ENCODE measurements at regions not wholly inside any gene's neighbourhood (a gene's known extent, or its start where the extent isn't known, plus 50 kb on each side); places are given as distances from the start of the nearest gene placed in this dataset.
"Not testable (repeated sequence)": the region's sequence is repeated elsewhere in the genome, so short reads cannot be mapped to it uniquely, and the experiment has no call there.

DNA sequence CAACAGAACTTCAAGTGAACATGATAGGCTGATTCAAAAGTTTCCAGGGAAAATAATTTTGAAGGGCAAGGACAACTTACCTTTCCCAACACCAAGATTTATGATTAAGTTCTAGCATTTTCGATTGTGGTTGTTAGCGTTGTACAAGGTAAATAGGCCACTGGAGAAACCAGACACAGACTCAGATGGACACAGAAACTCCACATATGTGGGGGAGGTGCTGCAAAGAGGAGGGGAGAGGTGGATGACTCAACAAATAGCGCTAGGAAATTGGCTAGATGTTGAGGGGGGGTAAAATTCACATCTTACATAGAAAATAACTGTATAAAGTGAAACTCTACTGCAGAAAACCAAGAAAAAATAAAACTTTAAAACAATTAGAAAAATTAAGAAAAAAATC lies 564.4 kb downstream of the MATN1 start:
- no peak for DNase-seq (ENCODE audit: low read depth)

DNA sequence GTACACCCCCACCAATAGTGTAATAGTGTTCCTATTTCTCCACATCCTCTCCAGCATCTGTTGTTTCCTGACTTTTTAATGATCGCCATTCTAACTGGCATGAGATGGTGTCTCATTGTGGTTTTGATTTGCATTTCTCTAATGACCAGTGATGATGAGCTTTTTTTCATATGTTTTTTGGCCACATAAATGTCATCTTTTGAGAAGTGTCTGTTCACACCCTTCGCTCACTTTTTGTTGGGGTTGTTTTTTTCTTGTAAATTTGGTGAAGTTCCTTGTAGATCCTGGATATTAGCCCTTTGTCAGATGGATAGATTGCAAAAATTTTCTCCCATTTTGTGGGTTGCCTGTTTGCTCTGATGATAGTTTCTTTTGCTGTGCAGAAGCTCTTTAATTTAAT lies 567.7 kb downstream of the MATN1 start:
- DNase-seq (ENCODE audit: low read depth): not testable (repeated sequence)

DNA sequence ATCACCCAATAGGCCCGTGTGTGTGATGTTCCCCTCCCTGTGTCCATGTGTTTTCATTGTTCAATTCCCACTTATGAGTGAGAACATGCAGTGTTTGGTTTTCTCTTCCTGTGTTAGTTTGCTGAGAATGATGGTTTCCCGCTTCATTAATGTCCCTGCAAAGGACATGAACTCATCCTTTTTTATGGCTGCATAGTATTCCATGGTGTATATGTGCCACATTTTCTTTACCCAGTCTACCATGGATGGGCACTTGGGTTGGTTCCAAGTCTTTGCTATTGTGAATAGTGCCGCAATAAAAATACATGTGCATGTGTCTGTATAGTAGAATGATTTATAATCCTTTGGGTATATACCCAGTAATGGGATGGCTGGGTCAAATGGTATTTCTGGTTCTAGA lies 568.1 kb downstream of the MATN1 start:
- not testable (repeated sequence) for DNase-seq (ENCODE audit: low read depth)

DNA sequence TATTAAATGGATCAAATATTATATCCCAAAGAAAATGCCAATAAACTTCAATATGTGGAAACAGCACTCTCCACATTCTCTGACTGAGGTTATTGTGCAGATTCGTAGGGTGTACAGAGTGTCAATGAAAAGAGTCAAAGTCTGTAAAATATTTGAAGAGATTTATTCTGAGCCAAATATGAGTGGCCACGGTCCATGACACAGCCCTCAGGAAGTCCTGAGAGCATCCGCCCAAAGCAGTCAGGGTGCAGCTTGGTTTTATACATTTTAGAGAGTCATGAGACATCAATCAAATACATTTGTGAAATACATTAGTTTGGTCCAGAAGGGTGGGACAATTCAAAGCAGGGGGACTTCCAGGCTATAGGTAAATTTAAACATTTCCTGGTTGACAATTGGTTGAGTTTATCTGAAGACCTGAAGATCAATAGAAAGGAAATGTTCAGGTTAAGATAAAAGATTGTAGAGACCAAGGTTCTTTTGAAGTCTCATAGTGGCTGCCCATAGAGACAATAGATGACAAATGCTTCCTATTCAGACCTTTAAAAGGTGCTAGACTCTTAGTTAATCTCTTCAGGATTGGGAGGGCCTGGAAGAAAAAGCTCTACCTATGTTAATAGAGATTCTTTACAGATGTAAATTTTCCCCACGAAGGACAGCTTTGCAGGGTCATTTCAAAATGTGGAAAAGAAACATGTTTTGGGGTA lies 569.5 kb downstream of the MATN1 start:
- no peak for DNase-seq (ENCODE audit: low read depth)

DNA sequence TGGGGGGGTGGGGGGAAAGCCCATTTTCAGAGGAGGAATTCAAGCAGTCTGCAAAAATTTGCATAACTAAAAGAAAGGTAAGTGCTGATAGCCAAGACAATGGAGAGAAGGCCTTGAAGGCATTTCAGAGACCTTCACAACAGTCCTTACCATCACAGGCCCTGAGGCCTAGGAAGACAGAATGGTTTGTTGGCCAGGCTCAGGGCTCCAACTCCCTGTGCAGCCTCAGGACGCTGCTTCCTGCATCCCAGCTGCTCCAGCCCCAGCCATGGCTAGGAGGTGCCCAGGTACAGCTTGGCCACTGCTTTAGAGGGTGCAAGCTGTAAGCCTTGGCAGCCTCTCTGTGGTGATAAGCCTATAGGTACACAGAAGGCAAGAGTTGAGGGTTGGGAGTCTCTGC lies 571.6 kb downstream of the MATN1 start:
- DNase-seq (ENCODE audit: low read depth): no peak

DNA sequence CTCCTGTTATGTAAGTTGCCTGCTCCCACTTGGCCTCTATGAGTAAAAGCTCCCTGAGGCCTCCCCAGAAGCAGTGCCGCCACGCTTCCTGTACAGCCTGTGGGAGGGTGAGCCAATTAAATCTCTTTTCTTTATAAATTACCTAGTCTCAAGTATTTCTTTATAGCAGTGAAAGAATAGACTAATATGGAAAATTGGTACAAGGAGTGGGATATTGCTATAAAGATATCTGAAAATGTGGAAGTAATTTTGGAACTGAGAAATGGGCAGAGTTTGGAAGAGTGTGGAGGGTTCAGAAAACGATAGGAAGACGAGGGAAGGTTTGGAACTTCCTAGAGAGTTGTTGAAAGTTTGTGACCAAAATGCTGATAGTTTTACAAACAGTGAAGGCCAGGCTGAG lies 572.3 kb downstream of the MATN1 start:
- DNase-seq (ENCODE audit: low read depth): no peak

DNA sequence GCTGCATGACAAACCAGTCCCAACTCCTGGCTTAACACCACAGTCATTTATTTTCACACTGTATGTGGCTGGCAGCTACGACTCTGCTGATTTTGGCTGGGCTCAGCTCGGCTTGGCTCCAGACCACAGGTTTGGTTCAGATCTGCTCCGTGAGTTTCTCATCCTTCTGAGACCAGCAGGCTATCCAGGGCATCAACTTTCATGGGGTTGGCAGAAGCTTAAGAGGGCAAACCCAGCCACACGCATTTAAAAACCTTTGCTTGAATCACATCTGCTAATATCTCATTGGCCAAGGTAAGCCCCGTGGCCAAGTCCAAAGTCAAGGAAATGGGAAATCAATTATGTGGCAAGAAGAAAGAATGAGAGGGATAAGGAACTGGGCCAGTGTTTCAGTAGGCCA lies 574.2 kb downstream of the MATN1 start:
- DNase-seq (ENCODE audit: low read depth): no peak

DNA sequence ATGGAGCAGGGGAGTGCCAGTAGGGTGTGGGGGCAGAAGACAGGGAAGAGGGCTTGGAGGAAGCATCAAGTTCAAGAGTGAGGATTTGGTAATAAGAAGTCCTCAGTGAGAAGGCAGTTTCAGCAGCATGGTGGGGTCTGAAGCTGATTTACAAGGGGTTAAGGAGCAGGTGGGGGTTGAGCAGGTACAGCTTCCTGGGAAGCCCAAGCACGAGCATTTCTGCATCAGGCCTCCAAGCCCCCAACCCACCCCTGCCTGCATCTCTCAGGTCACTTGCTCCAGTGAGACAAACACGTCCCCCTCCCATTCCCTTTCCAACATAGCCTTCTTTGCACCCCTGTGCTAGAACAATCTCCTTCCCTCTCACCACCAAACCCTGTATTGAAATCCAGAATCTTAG lies 574.7 kb downstream of the MATN1 start:
- no peak for DNase-seq (ENCODE audit: low read depth)

DNA sequence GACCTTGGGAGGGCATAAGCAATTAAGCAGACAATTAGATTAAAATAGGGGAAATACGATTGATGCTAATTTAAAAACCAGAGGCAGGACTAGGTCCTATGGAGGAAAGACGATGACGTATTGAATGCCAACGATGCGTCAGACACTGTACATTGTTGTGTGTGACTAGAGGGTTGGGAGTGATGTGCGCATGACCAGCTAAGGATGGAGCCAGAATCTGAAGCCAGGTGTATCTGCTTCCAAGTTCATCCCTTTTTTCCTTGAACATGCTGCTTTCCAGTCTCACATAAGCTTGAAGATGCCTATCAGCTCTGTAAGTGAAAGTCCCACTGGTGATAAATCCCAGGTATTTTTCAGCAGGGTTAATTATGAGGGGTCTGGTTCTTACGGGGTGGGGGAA lies 576.2 kb downstream of the MATN1 start:
- no peak for DNase-seq (ENCODE audit: low read depth)

DNA sequence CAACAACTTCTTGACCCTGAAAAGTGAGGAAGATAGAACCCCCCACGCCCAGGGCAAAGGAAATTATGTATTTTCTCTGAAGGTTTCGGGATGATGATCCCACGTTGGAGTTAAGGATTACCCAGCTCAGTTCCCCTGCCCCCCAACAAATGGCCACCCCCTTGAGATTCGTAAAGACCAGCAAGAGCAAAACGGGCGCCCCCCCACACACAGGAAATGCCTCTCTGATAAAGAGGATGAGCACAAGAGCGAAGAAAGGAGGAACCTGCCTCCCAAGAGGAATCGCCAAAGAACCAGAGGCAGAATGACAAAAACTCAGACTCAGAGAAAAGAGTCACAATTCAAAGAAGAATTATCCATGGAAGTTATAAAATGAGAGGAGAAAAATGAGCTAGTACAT lies 576.9 kb downstream of the MATN1 start:
- DNase-seq (ENCODE audit: low read depth): no peak

DNA sequence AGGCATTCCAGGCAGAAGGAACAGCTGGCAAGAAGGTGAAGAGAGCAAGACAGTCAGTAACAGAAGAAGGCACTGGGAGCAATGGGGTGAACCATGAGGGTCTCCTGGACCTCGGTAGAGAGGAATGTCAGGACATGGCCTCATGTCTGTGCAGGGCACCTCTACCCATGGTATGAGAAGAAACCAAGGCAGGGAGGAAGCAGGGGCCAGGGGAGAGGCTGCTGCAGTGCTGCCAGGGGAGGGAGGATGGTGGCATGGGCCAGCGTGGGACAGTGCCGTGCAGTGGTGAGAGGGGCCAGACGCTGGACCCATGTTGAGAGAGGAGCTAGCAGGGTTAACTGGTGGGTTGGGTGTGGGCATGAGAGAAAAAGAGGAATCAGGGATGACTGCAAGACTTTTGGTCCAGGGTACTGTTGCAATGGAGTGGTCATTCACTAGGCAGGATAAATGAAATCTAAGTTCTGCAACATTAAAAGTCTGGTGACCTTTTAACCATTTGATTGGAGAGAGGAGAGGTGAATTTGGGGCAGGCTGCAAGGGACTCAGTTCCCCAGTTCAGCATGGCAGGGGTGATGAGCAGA lies 577.6 kb downstream of the MATN1 start:
- DNase-seq (ENCODE audit: low read depth): no peak

DNA sequence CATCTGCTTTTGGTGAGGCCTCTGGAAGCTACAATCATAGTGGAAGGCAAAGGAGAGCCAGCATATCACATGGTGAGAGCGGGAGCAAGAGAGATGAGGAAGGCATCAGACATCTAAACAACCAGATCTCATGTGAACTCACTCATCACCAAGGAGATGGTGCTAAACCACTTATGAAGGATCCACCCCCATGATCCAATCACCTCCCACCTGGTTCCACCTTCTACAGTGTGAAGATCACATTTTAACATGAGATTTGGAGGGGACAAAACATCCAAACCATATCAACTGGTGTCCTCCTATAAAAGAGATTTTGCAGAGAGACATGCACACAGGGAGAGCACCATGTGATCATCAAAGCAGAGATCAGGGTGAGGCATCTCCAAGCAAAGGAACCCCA lies 578.6 kb downstream of the MATN1 start:
- no peak for DNase-seq (ENCODE audit: low read depth)

DNA sequence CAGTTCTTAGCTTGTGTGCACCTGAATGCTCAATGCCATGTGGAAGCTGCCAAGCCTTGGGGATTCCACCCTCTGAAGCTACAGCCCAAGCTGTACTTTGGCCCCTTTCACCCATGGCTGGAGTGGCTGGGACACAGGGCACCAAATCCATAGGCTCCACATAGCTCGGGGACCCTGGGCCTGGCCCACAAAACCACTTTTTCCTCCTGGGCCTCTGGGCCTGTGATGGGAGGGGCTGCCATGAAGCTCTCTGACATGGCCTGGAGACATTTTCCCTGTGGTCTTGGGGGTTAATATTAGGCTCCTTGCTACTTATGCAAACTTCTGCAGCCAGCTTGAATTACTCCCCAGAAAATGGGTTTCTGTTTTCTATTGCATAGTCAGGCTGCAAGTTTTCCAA lies 579.9 kb downstream of the MATN1 start:
- no peak for DNase-seq (ENCODE audit: low read depth)

DNA sequence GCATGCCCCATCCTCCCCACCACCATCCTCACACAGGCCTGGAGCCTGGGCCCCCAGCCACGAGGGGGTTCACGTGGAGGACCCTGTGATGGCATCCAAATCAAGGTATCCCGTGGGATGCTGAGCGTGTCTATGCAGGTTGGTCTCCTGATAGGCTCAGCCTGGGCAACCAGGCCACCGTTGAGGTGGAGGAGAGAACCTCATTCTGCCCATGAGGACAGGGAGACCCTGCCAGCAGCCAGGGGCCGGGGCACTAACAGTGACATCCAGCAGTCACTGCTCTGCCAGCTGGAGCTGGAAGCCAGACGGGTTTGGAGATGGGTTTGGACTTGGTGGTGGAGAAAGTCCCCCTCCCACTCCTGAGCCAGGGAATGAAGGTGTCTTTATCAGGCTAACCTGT lies 582.8 kb downstream of the MATN1 start:
- no peak for DNase-seq (ENCODE audit: low read depth)

DNA sequence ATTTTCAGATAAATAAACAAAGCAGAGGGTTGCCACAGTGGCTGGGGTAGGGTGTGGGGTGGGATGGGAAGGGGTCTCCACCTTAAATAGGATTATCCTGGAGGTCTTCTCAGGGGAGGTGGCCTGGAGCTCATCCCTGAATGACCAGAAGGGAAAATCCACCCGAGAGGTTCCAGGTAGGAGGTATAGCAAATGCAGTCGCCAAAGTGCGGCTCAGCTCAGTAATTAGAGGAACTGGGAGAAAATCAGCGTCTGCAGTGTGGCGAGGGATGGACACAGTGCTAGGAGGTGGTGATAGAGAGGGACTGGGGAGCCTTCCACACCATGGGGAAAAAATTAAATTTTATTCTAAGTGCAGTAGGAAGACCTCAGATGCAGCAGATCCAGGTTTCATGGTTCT lies 584.5 kb downstream of the MATN1 start:
- no peak for DNase-seq (ENCODE audit: low read depth)

DNA sequence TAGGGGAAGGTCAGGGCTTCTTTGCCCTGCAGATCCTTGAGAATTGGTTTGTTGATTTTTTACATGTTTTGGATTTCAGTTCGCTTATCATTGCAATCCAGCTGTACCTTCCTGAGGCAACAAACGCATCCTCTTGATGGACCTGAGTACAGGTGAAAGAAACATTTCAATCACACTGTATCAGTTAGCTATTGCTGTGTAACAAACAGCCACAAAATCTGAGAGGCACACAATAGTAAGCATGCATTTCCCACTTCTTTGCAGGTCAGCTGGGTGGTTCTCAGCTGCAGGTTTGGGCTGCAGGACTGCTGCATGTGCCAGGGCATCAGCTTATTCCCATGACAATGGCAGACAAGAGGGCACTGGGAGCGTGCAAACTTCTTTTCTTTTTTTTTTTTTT lies 586.4 kb downstream of the MATN1 start:
- DNase-seq (ENCODE audit: low read depth): no peak

DNA sequence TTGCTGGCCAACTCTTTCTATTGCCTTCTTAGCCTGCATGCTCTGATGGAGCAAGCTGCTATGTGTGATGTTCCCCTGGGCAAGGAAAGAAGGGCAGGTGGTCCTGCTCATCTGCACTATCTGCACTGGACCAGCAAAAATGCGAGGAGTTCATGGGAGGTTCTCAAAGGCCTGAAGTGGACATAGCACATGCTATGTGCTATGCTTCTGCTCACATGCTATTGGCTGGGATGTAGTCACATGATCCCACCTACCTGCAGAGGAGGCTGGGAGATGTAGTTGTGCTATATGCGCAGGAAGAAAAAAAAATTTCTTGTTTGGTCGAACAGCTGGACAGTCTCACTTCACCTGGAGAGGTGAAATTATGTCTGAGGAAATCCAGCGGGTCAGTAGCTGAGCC lies 587.7 kb downstream of the MATN1 start:
- no peak for DNase-seq (ENCODE audit: low read depth)

DNA sequence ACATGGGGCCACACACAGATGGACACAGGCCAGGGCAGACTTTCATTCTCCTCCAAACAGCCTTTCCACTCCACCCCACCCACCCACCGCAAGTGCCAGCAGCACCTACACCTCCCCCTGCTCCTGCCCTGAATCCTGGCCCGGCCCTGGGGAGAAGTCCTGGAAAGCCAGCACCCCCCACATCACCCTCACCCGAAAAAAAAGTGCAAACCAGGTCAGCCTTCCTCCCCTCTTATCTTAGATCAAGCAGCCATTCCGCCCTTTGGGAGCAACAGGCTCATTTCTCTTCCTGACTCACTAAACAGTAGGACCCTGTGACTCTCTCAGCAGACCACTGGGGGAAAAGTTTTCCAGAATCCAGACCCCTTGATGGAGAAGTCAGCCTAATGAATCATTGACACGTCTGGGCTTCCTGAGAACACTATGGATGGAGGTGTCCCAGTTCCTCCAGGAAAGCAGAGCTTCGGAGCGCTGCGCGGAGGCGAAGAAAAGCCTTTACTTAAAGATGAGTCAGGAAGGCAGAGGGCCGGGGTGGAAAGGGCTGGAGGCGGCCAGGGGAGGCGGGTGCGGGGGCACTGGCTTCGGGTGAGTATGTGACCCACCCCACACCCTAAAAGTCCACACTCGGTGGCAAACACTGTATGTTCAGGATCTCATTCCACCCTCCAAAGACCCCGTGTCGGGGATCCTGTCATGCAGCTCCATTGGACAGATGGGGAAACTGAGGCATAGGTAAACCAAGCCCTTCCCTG lies 588.7 kb downstream of the MATN1 start:
- no peak for DNase-seq (ENCODE audit: low read depth)

DNA sequence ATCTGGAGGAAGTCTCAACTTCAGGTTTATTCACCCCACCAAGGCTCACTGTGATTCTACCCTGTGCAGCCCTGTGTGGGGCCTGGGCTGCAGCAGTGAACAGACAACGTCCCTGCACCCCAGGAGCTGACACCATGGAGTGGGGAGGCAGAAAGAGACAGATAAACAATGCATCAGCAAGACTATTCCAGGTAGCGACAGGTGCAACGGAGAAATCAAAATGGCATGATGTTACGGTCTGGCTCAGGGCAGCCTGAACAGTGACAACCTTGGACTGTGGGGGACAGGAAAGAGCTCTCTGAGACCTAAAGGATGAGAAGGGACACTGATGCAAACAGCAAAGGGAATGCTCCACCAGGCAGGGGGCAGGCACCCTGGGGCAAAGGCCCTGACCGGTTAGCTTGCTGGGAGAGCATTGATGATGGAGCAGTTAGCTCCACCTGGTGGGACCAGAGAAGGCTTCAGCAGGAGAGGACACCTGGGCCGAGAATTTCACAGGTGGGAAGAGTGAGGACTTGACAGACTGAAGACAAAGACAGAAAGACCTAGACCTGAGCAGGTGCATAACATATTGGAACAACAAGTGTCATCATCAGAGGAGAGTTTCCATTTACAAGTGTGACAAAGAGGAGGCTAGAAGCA lies 589.9 kb downstream of the MATN1 start:
- DNase-seq (ENCODE audit: low read depth): no peak

DNA sequence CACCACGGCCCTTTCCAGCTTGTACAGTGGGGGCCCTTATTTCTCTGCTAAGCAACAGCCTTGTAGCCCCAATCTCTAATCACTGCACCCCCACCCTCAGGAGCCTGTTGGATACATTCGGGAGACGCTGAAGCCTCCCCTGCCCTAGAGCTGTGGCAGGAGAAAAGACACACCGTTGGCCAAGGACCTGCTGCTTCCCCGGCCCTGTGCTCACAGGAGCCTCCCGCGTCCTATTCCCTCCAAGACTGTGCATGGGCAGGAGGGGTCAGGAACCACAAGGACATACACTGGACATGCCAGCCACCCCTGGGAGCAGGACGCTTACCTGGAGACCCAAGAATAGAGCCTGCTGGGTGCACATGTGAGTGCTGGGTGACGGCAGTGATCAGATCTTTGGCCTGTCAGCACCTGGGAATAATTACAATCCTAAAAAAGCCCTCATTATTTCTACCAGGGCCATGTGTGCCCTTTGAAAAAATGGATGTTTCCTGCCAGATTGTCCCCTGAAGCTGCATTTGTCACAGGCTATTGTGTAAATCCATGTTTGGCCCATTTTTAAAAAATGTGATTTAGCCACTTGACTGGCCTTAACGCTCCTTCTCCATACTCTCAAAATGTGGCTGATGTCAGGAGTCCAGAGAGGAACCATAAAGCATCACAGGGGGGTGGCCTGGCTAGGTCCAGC lies 590.6 kb downstream of the MATN1 start:
- no peak for DNase-seq (ENCODE audit: low read depth)

DNA sequence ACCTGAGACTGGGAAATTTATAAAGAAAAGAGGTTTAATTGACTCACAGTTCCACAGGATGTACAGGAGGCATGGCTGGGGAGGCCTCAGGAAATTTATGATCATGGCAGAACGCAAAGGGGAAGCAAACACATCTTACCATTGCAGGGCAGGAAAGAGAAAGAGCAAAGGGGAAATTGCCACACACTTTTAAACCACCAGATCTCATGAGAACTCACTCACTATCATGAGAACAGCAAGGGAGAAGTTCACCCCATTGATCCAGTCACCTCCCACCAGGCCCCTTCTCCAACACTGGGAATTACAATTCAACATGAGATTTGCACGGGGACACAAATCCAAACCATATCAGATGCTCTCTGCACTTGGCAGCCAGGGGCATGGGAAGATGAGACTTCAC lies 592.8 kb downstream of the MATN1 start:
- DNase-seq (ENCODE audit: low read depth): not testable (repeated sequence)

DNA sequence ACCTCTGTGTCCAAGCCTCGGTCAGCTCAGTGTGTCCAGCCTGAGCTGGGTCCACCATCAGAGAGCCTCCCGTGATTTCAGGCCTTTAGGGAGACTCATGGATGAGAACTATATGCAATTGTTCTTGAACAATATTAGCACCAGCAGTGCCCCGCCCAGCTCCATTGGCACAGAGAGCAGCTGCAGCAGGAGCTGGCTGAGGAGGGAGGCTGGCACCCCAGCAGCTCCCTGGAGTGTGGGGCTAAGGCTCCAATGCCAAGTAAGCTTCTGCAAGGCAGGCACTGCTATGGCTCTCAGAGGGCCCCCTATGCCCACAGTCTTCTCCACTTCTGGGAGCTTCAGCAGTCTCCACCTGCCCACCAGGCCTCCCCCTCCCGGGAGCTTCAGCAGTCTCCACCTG lies 593.3 kb downstream of the MATN1 start:
- DNase-seq (ENCODE audit: low read depth): no peak

Data from LHCN-M2 (cell line).